Tibial artery (tissue), 4 donors: ENCODE measurements at regions not wholly inside any gene's neighbourhood (a gene's known extent, or its start where the extent isn't known, plus 50 kb on each side); places are given as distances from the start of the nearest gene placed in this dataset.
A peak's percentile ranks its signal among the peaks of the same experiment; 100 is the strongest.
"Not testable (repeated sequence)": the region's sequence is repeated elsewhere in the genome, so short reads cannot be mapped to it uniquely, and the experiment has no call there.

Experiments used
- DNase-seq, 2 donors: peaks; one replicate each; pipeline ENCODE4 v3.0.0-alpha.2; 2019
- H3K27ac ChIP-seq, 2 donors: fragments of 200-600 bp; sonication (generic) in 1 of 2; 1 replicate in 1 of 2; 2 replicates in 1 of 2; pipeline ENCODE4 v1.5.1; 2018 to 2019; ENCODE audit warnings: mild to moderate bottlenecking in 1 of 2
- H3K27me3 ChIP-seq, 2 donors: fragments of 200-600 bp; sonication (generic) in 1 of 2; one replicate each; pipeline versions ENCODE4 v1.5.1 to v1.6.0; 2016 to 2019
- H3K36me3 ChIP-seq, 3 donors: fragments of 200-600 bp; sonication (generic) in 2 of 3; one replicate each; pipeline ENCODE4 v1.5.1; 2016 to 2019; ENCODE audit warnings: mild to moderate bottlenecking in 2 of 3
- H3K4me1 ChIP-seq, 4 donors: fragments of 200-600 bp; sonication (generic) in 2 of 4; 1 replicate in 3 of 4; 2 replicates in 1 of 4; pipeline ENCODE4 v1.5.1; 2016 to 2019
- H3K4me3 ChIP-seq, 2 donors: fragments of 200-600 bp; sonication (generic) in 1 of 2; 1 replicate in 1 of 2; 2 replicates in 1 of 2; pipeline ENCODE4 v1.5.1; 2018 to 2019; ENCODE audit warnings: mild to moderate bottlenecking in 2 of 2
- H3K9me3 ChIP-seq, 3 donors: fragments of 200-600 bp; sonication (generic) in 1 of 3; one replicate each; pipeline ENCODE4 v1.5.1; 2016 to 2019
- CTCF ChIP-seq, 2 experiments: fragments of 200-600 bp in 1 of 2; fragments of 450-650 bp in 1 of 2; IDR thresholded peaks; one replicate each; pipeline ENCODE4 v1.5.1; 2017 to 2019; ENCODE audit warnings: antibody characterized with exemption in 2 of 2, mild to moderate bottlenecking in 1 of 2, moderate library complexity in 1 of 2
- intact Hi-C: fragments of 100-400 bp; cut with DNase I; formaldehyde crosslinking; loops from one replicate; pipeline ENCODE4 v1.15.0; 2023; ENCODE audit warnings: low total_unique reads

DNA sequence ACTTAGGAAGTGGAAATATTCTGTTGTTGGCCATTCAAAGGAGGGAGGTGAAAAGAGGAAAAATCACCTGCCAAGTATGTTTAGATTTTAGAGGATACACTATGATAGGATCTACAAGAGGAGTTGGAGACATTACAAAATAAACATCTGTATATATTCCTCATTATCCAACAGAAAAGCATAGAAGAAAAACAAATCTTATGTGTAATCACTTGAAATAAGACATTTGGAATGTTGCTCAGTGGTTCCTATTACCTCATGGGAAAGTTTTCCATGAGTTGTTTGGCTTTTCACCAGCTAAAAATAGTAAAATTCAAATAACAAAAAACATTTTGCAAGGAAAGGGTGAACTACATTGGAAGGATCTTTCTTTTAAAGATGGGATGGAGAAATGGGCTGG lies 76.7 kb upstream of the CARMIL1 start:
- no peak for TF ChIP-seq CTCF (IDR thresholded peaks at IDR 0.05)
- Histone ChIP-seq H3K27me3 (no peaks in the 10 kb centered on the region), H3K36me3 (no peaks in the 10 kb centered on the region), H3K4me1 (peaks cover 0 to 16% (median 2%) of the 10 kb centered on the region in 4 donors), H3K9me3 (peaks cover 0 to 6% (median 4%) of the 10 kb centered on the region in 3 donors), H3K4me3 (no peak overlapping the region), H3K27ac (peak overlapping the region; percentile 13 to 16)
- intact Hi-C loops = no loop called here
- no peak for DNase-seq

GRCh38 chr6:25205629-25206028 lies 73.5 kb upstream of the CARMIL1 start:
- Histone ChIP-seq H3K9me3 (peaks cover 0 to 6% (median 4%) of the 10 kb centered on the region in 3 donors), H3K27ac (no peak overlapping the region), H3K4me3 (no peak overlapping the region), H3K4me1 (peaks cover 0 to 16% (median 2%) of the 10 kb centered on the region in 4 donors), H3K36me3 (no peaks in the 10 kb centered on the region), H3K27me3 (no peaks in the 10 kb centered on the region)
- no peak for TF ChIP-seq CTCF (IDR thresholded peaks at IDR 0.05)
- intact Hi-C loops = no loop called here
- DNase-seq = no peak

- H3K36me3 ChIP-seq, H3K4me3 ChIP-seq, intact Hi-C loops, H3K4me1 ChIP-seq, H3K9me3 ChIP-seq, H3K27ac ChIP-seq, DNase-seq, H3K27me3 ChIP-seq: not testable (repeated sequence)
Observed at GRCh38 chr6:25207453-25208155, 71.6 kb upstream of the CARMIL1 start.

GRCh38 chr6:25215881-25216280 lies 63.3 kb upstream of the CARMIL1 start:
- peaks cover 0 to 6% (median 2%) of the 10 kb centered on the region in 4 donors for H3K4me1 ChIP-seq
- intact Hi-C loops = no loop called here
- no peak overlapping the region for H3K4me3 ChIP-seq
- H3K36me3 ChIP-seq = no peaks in the 10 kb centered on the region
- no peaks in the 10 kb centered on the region for H3K9me3 ChIP-seq
- H3K27ac ChIP-seq = no peak overlapping the region
- no peaks in the 10 kb centered on the region for H3K27me3 ChIP-seq
- no peak for TF ChIP-seq CTCF (IDR thresholded peaks at IDR 0.05)
- DNase-seq = no peak

- Histone ChIP-seq H3K4me1 (peaks cover 0 to 8% (median 2%) of the 10 kb centered on the region in 4 donors), H3K9me3 (no peaks in the 10 kb centered on the region), H3K27ac (no peak overlapping the region), H3K36me3 (no peaks in the 10 kb centered on the region), H3K27me3 (no peaks in the 10 kb centered on the region), H3K4me3 (no peak overlapping the region)
- no peak for DNase-seq
- TF ChIP-seq CTCF (IDR thresholded peaks at IDR 0.05) = no peak
- intact Hi-C loops = no loop called here
Observed at GRCh38 chr6:25217302-25217701, 61.9 kb upstream of the CARMIL1 start.

GRCh38 chr6:25217829-25218228 lies 61.3 kb upstream of the CARMIL1 start:
- TF ChIP-seq CTCF (IDR thresholded peaks at IDR 0.05) = no peak
- Histone ChIP-seq H3K27me3 (no peaks in the 10 kb centered on the region), H3K27ac (no peak overlapping the region), H3K9me3 (no peaks in the 10 kb centered on the region), H3K4me1 (peaks cover 0 to 8% (median 2%) of the 10 kb centered on the region in 4 donors), H3K36me3 (no peaks in the 10 kb centered on the region), H3K4me3 (no peak overlapping the region)
- no peak for DNase-seq
- intact Hi-C loops = no loop called here
